Left kidney (tissue), 1 donor: ENCODE measurements at regions not wholly inside any gene's neighbourhood (a gene's known extent, or its start where the extent isn't known, plus 50 kb on each side); places are given as distances from the start of the nearest gene placed in this dataset.

Experiments
- DNase-seq: peaks from one replicate; pipeline ENCODE4 v3.0.0-alpha.2; 2013

DNA sequence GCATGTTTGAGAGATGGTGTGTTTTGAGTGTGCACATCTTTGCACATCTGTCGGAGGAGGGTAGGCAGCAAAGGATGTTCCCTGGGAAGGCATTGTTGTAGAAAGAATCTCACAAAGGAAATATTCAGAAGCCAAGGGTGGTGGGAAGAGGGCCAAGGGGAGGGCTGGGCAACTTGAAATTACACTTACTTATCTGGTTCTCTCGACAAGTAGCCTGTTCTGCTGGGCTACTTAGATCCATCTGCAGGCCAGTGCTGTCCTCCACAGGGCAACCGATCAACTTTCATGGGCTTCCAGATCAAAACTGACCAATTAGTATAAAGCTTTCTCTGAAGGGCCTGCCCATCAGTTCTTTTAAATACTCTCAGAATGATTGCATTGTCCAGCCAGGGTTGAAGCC is 495.2 kb downstream of the GADD45G start:
- no peak for DNase-seq

DNA sequence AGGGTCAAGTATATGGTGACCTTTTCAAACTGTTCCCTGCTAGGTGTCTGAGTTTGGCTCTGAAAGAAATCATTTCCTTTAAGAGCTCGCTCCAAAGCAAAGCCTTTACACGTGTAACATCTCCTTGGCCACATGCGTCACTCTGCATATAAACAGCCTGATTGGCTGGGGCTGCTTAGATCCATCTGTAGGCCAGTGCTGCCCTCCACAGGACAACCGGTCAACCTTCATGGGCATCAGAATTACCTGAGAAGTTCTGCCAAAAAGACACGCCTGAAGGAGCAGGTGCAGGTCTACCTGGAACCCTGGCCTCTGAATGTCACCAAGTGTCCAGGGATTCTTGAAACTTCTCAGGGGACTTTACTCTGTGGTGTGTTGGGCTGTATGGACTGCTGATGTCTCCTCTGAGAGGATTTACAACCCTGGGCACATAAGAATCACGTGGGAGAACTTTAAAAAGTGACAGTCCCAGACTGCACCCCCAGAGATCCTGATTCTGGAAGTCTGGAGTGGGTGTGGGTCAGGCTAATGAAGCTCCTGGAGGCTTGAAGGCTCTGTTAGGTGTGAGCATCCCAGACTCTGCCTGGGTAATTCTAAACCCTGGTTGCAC is 497.6 kb downstream of the GADD45G start:
- DNase-seq = peak; percentile 81

DNA sequence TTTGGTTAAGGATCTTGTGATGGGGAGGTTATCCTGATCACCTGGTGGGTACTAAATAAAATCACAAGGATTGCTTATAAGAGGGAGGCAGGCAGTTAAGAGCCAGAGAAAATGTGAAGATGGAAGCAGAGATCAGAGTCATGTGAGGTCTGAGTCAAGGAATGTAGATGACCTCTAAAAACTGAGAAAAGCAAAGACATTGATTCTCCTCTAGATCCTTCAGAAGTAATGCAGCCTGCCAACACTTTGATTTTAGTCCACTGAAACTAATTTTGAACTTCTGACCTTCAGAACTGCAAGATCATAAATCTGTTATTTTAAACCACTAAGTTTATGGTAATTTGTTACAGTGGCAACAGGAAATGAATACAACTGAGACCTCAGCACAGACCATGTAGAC is 499.0 kb downstream of the GADD45G start:
- no peak for DNase-seq

- no peak for DNase-seq
These were observed 501.0 kb downstream of the GADD45G start for GRCh38 chr9:90105773-90106172.

- DNase-seq = no peak
These were observed 502.4 kb downstream of the GADD45G start for GRCh38 chr9:90107040-90107725.

- no peak for DNase-seq
These were observed 503.2 kb downstream of the GADD45G start for GRCh38 chr9:90107726-90108655.

DNA sequence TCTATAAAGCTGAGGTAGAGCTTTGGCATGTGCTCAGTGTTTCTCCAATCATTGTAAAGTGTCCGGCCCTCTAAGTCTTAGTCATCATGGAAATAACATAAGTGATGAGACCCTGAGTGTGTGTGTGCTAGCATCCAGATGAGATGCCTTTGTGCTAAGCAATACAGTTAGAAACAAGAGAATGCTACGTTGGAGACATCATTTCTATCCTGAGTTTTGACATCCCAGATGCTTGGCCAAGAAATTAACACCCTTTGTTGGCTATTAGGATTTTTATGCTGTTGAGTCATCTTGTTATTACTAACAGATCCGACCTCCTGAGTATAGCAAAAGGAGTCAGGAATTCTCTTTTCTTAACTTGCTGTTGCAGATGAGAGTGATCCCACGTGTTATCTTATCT is 508.0 kb downstream of the GADD45G start:
- DNase-seq = no peak

GRCh38 chr9:90114641-90115425 is 510.0 kb downstream of the GADD45G start:
- no peak for DNase-seq

DNA sequence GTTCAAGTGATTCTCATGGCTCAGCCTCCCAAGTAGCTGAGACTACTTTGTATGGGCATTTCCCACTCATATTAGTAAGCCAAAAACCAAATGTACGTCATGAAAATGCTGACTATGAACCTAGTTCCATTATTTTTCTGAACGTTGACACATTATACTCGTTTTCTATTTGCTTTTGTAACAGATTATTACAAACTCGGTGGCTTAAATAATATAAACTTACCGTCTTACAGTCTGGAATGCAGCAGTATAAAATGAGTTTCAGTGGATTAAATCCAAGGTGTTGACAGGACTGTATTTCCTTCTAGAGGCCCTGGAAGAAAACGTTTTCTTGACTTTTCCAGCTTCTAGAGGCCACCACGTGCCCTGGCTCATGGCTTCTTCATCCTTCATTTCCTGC is 517.0 kb downstream of the GADD45G start:
- no peak for DNase-seq

GRCh38 chr9:90124961-90125360 is 517.7 kb downstream of the DIRAS2 start:
- no peak for DNase-seq

GRCh38 chr9:90127923-90128322 is 514.7 kb downstream of the DIRAS2 start:
- no peak for DNase-seq

DNA sequence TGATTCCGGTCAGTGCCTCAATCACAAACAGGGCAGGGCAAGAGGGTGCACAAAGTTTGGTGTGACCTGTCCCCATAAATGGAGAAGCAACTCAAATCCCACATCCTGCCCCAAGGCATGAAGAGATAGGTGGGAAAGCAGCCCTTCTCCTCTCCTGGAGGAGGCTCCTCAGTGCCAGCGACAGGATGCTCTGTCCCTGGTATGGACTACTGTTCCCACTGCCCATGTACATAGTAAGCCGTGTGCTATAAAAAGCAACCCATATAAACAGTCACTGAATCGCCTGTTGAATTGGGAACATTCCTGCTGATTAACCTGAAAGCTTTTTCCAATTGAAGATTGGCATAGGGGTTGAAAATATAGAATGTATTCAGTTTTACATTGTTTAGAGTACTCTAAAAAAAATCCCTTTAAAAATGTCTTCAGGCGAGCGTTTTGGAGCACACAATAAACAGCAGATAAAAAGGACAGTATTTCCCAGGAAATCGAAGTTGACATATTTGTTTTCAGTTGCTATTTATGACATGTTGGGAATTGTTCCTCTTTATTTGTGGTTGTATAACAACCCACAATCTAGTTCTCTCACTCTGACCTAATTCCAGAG is 513.9 kb downstream of the DIRAS2 start:
- no peak for DNase-seq

DNA sequence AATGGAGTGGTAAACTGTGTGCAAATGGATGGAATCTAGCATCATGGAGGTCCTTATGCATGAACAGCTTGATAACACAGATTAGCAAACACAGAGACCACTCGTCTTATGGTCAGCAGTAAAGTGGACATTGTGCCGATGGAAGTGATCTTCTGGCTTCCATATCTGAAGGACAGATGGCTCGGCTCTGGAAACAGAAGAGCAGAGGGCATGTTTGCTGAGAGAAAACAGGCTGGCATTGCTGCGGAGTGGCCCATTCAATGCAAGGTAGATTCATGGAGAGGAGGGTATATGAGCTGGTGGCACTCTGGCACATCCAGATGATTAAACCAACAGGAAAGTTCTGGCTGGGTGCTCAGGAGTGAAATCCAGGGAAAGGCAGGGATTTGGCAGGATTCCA is 513.2 kb downstream of the DIRAS2 start:
- no peak for DNase-seq

GRCh38 chr9:90131568-90131967 is 511.1 kb downstream of the DIRAS2 start:
- no peak for DNase-seq

DNA sequence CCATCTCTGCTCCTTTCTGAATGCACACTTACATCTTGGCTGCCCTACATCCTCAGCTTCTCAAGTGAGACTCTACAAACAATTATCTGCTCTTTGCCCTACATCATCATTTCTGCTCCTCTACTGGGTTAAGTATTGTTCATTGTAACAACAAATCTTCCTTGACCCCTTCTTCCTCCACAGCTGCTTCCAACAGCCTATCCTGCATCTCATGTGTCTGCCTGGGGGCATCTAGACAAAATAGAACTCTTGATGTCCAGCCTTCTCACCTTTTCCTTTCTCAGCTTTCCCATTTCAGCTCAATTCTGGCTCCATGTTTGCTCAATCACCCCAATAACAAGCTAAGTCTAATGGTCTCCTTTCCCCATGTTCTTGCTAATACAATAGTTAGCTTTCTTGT is 509.8 kb downstream of the DIRAS2 start:
- DNase-seq = no peak

DNA sequence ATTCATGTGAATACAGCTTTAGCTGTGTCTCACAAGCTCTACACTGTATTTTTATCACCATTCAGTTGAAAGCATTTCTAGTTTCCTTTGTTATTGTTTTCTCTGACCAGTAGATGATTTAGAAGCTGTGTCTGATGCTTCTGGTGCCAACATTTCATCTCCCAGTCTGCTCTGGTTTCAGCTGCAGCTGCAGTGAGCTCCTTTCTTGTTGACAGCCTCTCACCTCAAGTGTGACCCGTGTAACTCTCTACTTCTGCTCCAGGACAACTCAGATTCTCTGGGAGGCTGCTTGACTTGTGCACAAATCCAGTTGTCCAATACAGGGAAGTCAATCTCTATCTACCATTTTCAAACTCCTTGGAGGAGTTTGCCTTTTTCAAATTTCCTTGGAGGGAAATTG is 504.8 kb downstream of the DIRAS2 start:
- peak; percentile 48 for DNase-seq

GRCh38 chr9:90140131-90140818 is 502.3 kb downstream of the DIRAS2 start:
- DNase-seq = no peak

DNA sequence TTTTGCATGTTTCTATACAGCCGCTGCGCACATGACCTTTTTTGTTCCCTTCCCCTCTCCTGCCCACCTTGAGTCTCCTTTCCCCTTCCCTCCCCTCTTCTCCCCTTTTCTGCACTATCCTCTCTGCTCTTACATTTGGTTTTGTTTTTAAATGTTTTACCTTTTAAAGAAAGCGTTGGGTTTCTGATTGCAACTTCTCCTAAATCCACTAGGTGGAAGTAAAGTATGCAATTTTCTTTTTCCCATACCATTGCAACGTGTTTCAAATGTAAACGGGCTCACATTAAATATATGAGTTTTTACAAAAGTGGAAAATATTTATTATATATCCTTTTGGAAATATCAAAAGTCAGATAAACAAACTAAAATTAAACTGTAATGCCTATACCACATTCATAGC is 500.9 kb downstream of the DIRAS2 start:
- DNase-seq = peak; percentile 20

DNA sequence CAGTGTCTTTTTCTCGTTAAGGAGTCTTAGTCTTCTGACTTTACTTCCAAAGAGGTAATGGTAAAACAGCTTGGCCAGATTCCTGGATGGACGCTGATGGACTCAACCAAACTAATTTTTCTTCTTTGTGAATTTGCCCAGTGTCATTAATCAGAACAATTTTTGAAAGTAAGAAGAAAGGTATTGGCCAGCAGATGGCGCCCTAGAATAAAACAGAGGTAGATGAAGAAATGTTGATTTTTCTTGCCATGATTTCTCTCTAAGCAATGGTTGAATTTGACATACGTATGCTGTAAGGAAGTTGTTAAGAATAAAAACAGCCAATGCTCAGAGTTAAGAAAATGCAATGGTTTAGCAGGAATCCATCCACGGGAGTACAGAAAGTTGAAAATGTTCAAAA is 500.0 kb downstream of the DIRAS2 start:
- peak; percentile 51 for DNase-seq

DNA sequence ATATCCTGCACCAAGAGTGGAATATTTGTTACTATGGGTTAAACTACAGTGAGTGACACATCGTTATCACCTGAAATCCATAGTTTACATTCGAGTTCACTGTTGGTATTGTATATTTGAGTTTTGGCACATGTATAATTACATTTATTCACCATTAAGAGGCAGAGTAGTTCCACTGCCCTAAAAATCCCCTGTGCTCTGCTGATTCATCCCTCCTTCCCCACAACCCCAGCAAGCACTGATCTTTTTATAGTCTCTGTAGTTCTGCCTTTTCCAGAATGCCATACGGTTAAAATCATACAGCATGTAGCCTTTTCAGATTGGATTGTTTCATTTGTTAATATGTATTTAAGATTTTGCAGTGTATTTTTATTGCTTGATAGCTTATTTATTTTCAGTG is 495.2 kb downstream of the DIRAS2 start:
- no peak for DNase-seq

DNA sequence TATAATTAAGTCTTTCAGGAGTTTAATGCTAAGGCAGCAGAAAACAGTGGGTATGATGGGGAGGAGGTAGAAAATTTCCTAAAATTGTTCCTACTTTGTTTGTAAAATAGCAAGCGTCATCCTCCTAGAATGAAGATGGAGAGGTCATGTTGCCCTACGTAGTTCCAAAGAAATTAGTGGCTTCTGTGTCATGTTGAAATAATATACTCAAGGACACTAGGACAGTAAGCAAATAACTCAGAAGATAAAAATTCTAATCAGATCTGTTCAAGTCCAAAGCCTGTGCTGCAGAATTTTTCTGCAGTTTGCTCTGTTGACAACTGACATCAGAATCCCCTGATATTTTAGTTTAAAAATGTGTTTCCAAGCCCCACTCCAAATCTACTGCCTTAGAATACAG is 486.3 kb downstream of the DIRAS2 start:
- DNase-seq = no peak
